ENCODE measurements at regions not wholly inside any gene's neighbourhood (a gene's known extent, or its start where the extent isn't known, plus 50 kb on each side); places are given as distances from the start of the nearest gene placed in this dataset.

DNA sequence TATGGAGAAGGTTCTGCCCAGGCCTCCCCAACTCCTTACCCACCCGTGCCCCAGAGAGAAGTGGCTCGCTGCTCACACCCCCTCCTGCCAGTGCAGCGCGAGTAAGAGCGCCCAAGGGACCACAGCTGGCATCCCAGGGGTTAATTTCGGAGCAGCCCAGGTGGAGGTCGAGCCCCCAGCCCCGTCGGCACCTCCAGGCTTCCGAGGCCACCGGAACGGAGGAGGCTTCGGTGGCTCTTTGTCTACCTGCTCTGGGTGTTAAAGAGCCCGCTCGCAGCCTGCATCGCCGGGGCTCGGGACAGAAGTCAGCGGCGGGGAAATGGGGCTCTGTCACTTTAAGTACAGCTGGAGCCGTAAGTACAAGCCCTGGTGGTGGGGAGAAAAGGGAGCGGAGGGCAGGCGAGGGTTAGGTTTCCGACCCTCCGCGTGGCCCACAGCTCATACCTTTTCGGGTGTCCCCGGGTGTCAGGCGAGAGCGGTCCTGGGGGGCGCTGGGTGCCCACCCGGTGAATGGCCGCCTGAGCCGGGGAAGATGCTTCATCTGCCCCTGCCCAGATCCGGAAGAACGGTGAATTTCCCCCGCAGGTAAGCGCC is 89.4 kb upstream of the IPO9 start:
- Mint-ChIP-seq H3K27me3 (ENCODE audit: low read depth in 3 of 3) (peaks cover 16 to 28% (median 23%) of the 10 kb centered on the region in 3 donors), H3K9me3 (peaks cover 0 to 2% (median 0%) of the 10 kb centered on the region in 7 donors), H3K27ac (peak overlapping the region in 1 of 7 donors; percentile 67), H3K4me1 (peaks cover 37% of the 10 kb centered on the region), H3K4me3 (peak overlapping the region; percentile 89 to 97), H3K36me3 (peaks cover 0 to 4% of the 10 kb centered on the region in 2 donors)
- no peaks in the 10 kb centered on the region for H3K36me3 ChIP-seq (replicated peaks in 1 of 2; ENCODE audit: control insufficient read depth in 1 of 2, insufficient read depth in 2 of 2, low read length in 2 of 2)
- peaks cover 0 to 15% of the 10 kb centered on the region in 2 donors for H3K27me3 ChIP-seq (ENCODE audit: control insufficient read depth in 2 of 2, insufficient read depth in 2 of 2, low read length in 2 of 2)
- H2AFZ ChIP-seq (ENCODE audit: insufficient read depth, low read depth, low read length, poor library complexity, severe bottlenecking): peak overlapping the region; percentile 88
- intact Hi-C loops (cut with micrococcal nuclease): loop anchor here in 1 of 2 donors (5.0 kb wide), 2 partner anchors 32 to 43 kb away; no protein-coding TSS in a partner anchor
- H3K4me3 ChIP-seq (replicated peaks in 1 of 3; ENCODE audit: low read depth in 2 of 3, low read length in 3 of 3): peak overlapping the region; percentile 29 to 80 (median 63)
- H3K4me1 ChIP-seq (ENCODE audit: control insufficient read depth in 1 of 2, insufficient read depth in 2 of 2, low read length in 2 of 2): peaks cover 20 to 30% of the 10 kb centered on the region in 2 donors
- peak overlapping the region; percentile 64 for H3K9ac ChIP-seq (ENCODE audit: insufficient read depth, low read length, poor library complexity, severe bottlenecking)
- 2% methylated on average over 37 of the region's 38 CpGs for WGBS (ENCODE audit: insufficient coverage)
- H3K79me2 ChIP-seq (ENCODE audit: insufficient read depth, low read length): no peaks in the 10 kb centered on the region
- H3K27ac ChIP-seq (ENCODE audit: low read depth in 1 of 2, low read length in 2 of 2): no peak overlapping the region
- no peaks in the 10 kb centered on the region for H3K9me3 ChIP-seq (replicated peaks in 1 of 2; ENCODE audit: control insufficient read depth in 1 of 2, insufficient read depth in 1 of 2, low read length in 2 of 2)
- TF ChIP-seq CTCF (IDR thresholded peaks at IDR 0.05): no peak
- DNase-seq: peak; percentile 27 to 40 (median 37)
- H3K4me2 ChIP-seq (replicated peaks; ENCODE audit: extremely low read depth, low read length, poor library complexity, severe bottlenecking): peak overlapping the region; percentile 97
- no peaks in the 10 kb centered on the region for H4K20me1 ChIP-seq (ENCODE audit: insufficient read depth, low read length)

DNA sequence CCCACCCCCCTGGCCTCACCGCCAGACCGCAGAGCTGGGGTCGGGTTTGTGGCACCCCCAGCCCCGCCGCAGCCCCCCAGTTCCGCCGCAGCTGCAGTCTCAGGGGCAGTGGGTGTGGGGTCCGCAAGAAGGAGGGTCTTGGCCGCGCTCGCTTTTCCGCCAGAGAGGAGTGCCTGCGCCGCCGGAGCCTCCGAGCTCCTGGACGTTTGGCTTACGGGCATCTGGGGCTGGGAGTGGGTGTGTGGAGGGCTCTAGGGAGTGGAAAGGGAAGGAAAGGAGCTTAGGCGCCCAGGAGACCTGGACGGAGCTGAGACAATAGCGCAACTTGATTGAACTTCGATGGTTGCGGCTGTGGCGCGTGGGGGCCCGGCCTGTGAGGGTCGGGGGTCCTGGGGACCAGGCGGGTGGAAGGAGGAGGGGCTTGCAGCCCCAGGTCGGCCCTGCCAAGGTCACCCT is 88.8 kb upstream of the IPO9 start:
- Mint-ChIP-seq H3K27ac (peak overlapping the region in 3 of 7 donors; percentile 67 to 77 (median 69)), H3K4me3 (peak overlapping the region; percentile 89 to 97), H3K4me1 (peaks cover 33% of the 10 kb centered on the region), H3K9me3 (peaks cover 0 to 2% (median 0%) of the 10 kb centered on the region in 7 donors), H3K27me3 (ENCODE audit: low read depth in 3 of 3) (peaks cover 16 to 28% (median 23%) of the 10 kb centered on the region in 3 donors), H3K36me3 (peaks cover 0 to 4% of the 10 kb centered on the region in 2 donors)
- Histone ChIP-seq H3K27ac (ENCODE audit: low read depth in 1 of 2, low read length in 2 of 2) (no peak overlapping the region), H3K27me3 (ENCODE audit: control insufficient read depth in 2 of 2, insufficient read depth in 2 of 2, low read length in 2 of 2) (peaks cover 0 to 15% of the 10 kb centered on the region in 2 donors), H3K4me3 (replicated peaks in 1 of 3; ENCODE audit: low read depth in 2 of 3, low read length in 3 of 3) (peak overlapping the region; percentile 29 to 80 (median 63)), H3K4me2 (replicated peaks; ENCODE audit: extremely low read depth, low read length, poor library complexity, severe bottlenecking) (peak overlapping the region; percentile 97), H2AFZ (ENCODE audit: insufficient read depth, low read depth, low read length, poor library complexity, severe bottlenecking) (peak overlapping the region; percentile 88), H3K4me1 (ENCODE audit: control insufficient read depth in 1 of 2, insufficient read depth in 2 of 2, low read length in 2 of 2) (peaks cover 20 to 27% of the 10 kb centered on the region in 2 donors), H3K36me3 (replicated peaks in 1 of 2; ENCODE audit: control insufficient read depth in 1 of 2, insufficient read depth in 2 of 2, low read length in 2 of 2) (no peaks in the 10 kb centered on the region), H4K20me1 (ENCODE audit: insufficient read depth, low read length) (no peaks in the 10 kb centered on the region), H3K9ac (ENCODE audit: insufficient read depth, low read length, poor library complexity, severe bottlenecking) (peak overlapping the region; percentile 64), H3K9me3 (replicated peaks in 1 of 2; ENCODE audit: control insufficient read depth in 1 of 2, insufficient read depth in 1 of 2, low read length in 2 of 2) (no peaks in the 10 kb centered on the region), H3K79me2 (ENCODE audit: insufficient read depth, low read length) (no peaks in the 10 kb centered on the region)
- peak in 2 of 3 donors; percentile 14 to 23 for DNase-seq
- 0% methylated on average over 29 of the region's 29 CpGs for WGBS (ENCODE audit: insufficient coverage)
- intact Hi-C loops (cut with micrococcal nuclease): loop anchor here in 1 of 2 donors (5.0 kb wide), 2 partner anchors 33 to 42 kb away; no protein-coding TSS in a partner anchor
- TF ChIP-seq CTCF (IDR thresholded peaks at IDR 0.05): no peak

All from CD14-positive monocyte (primary cell).